ENCODE measurements at regions not wholly inside any gene's neighbourhood (a gene's known extent, or its start where the extent isn't known, plus 50 kb on each side); places are given as distances from the start of the nearest gene placed in this dataset.

DNA sequence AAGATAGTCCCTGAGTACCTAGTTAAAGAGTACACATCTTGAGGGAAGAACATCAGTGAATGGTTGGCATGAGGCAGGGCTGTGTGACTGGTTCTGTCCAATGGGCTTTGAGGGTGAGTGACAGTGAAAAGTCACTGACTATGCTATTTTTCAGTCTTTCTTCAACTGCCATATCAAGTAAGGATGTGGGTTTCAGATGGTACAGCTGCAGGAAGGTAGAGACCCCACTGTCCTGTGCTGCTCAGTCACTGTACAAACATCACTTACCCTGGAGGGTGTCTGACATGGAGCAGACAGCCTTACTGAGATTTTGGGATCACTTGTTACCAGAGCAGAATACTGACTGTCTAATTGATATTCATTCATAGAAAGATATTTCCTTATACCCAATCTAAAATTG is 115.3 kb upstream of the ASCC3 start:
- TF ChIP-seq CTCF (IDR thresholded peaks at IDR 0.05): no peak

GRCh38 chr6:100998111-100998510 is 117.0 kb upstream of the ASCC3 start:
- TF ChIP-seq CTCF (IDR thresholded peaks at IDR 0.05): no peak

DNA sequence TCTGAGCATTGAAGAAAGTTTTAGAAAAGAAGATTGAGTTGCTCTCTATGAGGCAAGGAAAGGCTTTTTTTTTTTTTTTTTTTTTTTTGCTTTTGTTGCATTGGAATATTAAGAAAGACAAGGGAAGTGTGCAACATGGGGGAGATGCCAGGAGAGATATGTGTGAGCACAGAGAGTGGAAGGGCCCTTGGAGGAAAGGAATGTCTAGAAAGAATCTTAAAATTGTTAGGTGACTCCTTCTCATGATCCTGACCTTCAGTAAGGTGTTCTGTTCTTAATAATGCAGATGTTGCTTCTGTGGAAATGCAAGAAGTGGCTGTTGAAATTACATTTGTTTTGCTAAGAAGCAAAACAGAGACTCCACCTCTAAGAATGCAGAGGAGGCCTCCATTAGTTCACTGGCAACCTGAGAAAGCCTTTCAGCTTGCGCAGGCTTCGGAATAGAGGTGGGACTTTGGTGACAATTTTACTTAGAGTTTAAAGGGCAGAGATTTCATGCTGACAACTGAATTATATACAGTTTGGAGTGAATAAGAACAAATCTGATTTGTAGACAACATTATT is 118.0 kb upstream of the ASCC3 start:
- no peak for TF ChIP-seq CTCF (IDR thresholded peaks at IDR 0.05)

DNA sequence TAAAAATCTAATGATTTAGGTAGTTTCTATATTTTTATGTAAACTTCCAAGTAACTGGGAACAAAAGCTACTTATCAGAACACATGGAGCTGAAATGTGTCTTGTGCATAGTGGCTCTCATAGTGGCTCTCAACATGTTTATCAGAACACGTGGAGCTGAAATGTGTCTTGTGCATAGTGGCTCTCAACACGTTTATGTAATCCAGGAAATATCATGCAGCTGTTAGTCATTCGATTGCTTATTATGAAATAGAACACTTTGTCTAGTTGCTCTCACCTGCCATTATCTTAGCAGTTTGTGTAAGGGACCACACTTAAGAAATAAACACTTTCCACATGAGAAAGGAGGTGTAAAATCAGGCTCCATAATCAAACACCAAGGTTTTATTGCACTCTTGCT is 119.2 kb upstream of the ASCC3 start:
- TF ChIP-seq CTCF (IDR thresholded peaks at IDR 0.05): no peak

DNA sequence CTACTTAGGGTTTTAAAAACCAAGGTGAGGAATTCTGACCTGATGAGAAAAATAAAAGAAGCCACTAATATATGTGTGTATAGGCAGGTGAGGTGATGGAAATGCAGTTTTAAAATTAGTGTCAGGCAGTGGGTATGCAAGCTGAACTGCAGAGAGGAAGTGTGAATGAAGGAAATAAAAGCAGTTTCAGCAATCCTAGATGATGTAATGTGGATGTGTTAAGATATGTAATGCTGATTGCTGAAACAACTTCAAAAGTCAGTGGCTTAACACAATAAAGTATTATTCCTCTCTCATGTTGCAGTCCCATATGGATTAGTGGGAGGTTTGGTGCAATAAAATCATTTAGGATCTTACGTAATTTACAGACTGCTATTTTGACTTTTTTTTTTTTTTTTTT is 119.9 kb upstream of the ASCC3 start:
- TF ChIP-seq CTCF (IDR thresholded peaks at IDR 0.05): no peak

DNA sequence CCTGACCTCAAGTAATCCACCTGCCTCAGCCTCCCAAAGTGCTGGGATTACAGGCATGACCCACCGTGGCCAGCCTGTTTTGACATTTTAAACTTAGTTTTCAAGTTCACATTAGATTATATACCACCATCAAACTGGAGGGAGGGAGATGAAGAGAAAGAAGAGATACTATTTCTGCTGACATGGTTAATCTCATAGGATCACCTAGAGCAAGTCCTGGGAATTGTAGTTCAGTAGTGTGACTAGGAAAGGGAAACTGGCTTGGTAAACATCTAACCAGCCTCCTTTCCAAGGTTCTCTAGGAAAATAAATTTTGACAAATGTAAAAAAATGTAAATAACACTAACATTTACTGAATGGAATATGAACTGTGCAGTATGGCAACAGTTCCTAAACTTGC is 120.5 kb upstream of the ASCC3 start:
- no peak for TF ChIP-seq CTCF (IDR thresholded peaks at IDR 0.05)

DNA sequence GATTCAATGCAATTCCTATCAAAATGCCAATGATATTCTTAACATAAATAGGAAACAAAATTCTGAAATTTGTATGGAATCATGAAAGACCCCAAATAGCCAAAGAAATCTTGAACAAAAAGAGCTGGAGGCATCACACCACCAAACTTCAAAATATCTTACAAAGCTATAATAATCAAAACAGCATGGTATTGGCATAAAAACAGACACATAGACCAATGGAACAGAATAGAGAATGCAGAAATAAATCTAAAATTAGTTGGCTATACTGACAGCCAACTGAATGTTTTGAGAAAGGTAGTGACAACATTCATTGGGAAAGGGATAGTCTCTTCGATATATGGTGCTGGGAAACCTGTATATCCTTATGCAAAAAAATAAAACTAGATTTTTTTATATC is 121.9 kb upstream of the ASCC3 start:
- TF ChIP-seq CTCF (IDR thresholded peaks at IDR 0.05): no peak

- no peak for TF ChIP-seq CTCF (IDR thresholded peaks at IDR 0.05)
These were observed 130.1 kb upstream of the ASCC3 start for GRCh38 chr6:101011186-101011585.

Data from LNCAP (cell line).